ENCODE measurements at regions not wholly inside any gene's neighbourhood (a gene's known extent, or its start where the extent isn't known, plus 50 kb on each side); places are given as distances from the start of the nearest gene placed in this dataset.
A peak's percentile ranks its signal among the peaks of the same experiment; 100 is the strongest.
"Not testable (repeated sequence)": the region's sequence is repeated elsewhere in the genome, so short reads cannot be mapped to it uniquely, and the experiment has no call there.

DNA sequence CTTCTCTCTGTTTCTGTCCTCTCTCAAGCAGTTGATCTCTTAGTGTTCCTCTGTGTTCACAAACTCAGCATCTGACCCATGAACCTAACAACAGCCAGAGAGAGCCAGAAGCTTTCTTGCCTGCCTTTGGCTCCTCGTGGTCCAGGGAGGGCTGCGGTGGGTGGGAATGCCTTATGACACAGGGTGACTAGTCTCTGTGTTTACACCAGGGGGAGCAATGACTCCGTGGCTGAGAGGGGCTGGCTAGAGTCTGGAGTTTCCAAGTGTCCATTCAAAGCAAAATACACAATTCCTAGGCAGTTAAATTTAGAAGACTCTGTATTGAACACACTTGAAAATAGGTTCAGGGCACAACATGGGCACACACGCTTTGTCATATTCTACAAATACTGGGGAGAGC lies 370.0 kb upstream of the FRG2C start:
- ATAC-seq (ENCODE audit: poor library complexity) (peak; percentile 97), DNase-seq (peak; percentile 42)
- intact Hi-C loops (cut with DNase I): loop anchor here (10.0 kb wide), 1 partner anchor 291 kb away; no protein-coding TSS in a partner anchor

DNA sequence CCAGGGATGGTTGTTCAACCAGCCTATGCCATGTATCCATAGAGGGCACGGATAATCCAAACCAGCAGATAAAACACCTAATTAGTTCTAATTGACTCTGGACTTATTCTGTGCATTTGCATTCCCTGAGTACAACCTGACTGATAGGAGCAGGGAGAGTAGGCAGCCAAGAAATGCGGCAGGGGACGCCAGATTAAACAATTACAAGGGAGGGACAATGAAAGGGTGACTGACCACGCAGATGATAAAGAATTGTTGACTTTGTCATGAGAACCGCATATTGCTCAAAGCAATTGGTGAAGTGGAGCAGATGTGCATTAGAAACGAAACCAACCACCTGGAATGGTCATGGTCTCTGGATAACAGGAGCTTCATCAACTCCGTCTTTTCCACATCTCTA lies 369.1 kb upstream of the FRG2C start:
- DNase-seq: no peak
- ATAC-seq (ENCODE audit: poor library complexity): no peak
- intact Hi-C loops (cut with DNase I): loop anchor here (5.0 to 10.0 kb wide), 2 partner anchors 127 to 290 kb away; no protein-coding TSS in a partner anchor

DNA sequence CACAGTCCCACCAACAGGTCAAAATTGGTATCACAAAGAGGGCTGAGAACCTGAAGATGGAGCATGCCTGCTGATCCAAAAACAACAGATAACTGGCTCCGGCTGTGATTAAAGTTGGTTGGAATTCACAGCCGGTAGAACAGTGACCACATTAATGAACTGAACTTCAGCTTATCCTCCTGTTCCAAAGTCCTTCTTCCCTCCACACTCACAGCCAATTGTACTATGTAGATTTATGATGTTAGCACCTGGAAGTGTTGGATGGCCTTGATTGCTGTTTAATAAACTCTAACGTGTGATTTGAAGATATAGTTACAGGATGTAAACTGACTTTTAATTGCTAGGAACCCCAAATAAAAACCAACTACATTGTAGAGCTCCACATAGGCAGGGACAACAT lies 367.3 kb upstream of the FRG2C start:
- no peak for ATAC-seq (ENCODE audit: poor library complexity)
- DNase-seq: no peak
- intact Hi-C loops (cut with DNase I): loop anchor here (5.0 to 10.0 kb wide), 2 partner anchors 125 to 288 kb away; no protein-coding TSS in a partner anchor

DNA sequence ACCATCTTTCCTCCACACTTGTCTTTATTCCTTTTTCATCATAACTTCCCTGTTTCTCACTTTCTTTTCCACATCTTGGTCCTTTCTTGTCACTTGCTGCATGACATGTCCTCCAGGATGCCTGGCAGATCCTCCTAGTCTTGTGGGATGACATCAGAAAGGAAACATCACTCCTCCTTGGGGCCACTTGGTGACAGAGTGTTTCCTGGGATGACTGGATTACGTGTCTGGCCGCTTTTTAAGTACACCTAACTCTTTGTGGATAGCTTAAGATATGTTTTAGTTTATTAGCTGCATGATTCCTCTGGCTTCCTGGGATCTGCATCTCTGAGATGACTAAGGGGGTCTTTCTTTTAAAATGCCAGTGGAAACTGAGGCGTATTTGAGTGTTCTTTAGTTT lies 363.5 kb upstream of the FRG2C start:
- DNase-seq (no peak), ATAC-seq (ENCODE audit: poor library complexity) (no peak)
- intact Hi-C loops (cut with DNase I): no loop called here

DNA sequence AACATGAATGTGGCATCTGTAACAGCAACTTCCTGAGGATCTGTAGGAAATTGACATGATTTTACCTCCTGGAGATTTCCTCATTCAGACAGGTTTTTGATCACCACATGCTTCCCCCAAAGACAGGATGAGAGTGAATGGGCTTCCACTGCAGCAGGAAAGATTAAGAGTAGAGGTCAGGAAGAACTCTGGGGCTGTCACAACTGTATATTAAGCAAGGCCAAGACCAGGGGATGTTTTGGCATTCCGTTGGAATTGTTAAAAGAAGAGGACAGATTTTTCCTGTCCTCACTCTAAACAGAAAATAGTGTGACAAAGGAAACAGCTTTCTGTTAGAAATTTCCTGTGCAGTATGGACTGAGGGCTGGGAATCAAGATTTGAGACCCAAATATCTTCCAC lies 363.1 kb upstream of the FRG2C start:
- DNase-seq; intact Hi-C loops (cut with DNase I); ATAC-seq (ENCODE audit: poor library complexity): not testable (repeated sequence)

DNA sequence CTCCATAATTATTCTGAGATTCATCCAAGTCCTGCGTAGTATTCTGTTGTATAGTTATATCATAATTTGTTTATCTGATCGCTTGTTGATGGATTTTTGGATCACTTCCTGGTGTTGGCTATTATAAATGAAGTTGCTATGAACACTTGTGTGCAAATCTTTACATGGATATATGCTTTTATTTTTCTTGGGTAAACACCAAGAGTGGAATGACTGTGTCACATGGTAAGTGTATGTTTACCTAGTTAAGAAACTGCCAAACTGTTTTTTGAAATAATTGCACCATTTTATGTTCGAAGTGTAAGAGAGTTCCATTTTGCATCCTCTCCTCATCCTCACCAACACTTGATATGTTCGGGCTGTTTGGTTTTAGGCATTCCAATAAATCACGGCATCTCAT lies 360.4 kb upstream of the FRG2C start:
- intact Hi-C loops (cut with DNase I): no loop called here
- ATAC-seq (ENCODE audit: poor library complexity) (no peak), DNase-seq (no peak)

DNA sequence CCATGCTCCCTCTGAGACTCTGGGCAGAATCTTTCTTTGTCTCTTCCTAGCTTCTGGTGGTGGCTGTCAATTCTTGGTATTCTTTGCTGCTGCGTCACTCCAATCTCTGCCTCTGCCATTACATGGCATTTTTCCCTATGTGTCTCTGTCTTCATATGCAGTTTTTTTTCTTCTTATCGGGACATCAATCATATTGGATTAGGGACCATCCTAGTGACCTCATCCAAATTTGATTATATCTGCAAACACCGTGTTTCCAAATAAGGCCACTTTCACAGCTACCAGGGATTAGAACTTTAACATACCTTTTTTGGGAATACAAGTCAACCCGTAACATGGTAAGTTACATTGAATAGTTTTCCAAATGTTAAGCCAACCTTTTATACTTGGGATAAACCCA lies 358.2 kb upstream of the FRG2C start:
- no peak for ATAC-seq (ENCODE audit: poor library complexity)
- intact Hi-C loops (cut with DNase I): no loop called here
- DNase-seq: no peak

DNA sequence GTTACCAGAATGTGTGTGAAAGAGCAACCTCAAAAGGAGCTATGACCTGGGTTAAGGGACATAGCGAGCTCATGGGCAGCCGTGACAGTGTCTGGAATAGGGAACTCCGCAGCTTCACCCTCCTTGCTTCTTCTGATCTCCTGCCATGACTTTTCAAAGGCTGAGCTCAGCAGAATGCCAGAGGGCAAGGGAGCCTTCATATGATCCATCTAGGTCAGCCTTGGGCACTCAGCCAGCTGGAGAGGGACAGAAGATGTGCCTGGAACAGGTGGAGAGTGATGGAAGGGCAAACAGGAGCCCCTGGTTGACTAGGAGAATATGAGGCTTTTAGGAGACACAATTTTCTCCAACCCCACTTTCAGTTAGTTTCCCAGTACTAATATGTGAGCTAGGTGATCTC lies 352.8 kb upstream of the FRG2C start:
- not testable (repeated sequence) for ATAC-seq (ENCODE audit: poor library complexity); DNase-seq

DNA sequence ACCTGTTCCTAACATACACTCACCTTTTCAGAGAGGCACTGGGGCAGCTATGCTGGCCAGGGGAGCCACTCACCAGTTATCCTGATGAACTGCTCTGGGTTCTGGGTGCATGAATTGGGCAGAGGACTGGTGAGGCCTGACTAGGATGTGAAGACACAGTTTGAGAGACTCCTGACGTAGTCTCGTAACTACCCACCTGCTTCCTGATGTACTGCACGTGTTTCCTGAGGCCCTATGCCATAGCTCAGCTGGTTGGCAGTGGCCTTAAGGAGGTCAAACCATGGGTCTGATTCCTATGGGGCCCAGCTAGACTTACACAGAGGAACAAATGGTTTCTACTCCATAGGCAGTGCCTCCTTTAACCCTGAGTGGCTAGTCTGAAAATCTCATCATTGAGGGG lies 351.7 kb upstream of the FRG2C start:
- ATAC-seq (ENCODE audit: poor library complexity); intact Hi-C loops (cut with DNase I); DNase-seq: not testable (repeated sequence)

More for the DNA sequence above, 352.8 kb upstream of the FRG2C start:
- intact Hi-C loops (cut with DNase I): not testable (repeated sequence)

DNA sequence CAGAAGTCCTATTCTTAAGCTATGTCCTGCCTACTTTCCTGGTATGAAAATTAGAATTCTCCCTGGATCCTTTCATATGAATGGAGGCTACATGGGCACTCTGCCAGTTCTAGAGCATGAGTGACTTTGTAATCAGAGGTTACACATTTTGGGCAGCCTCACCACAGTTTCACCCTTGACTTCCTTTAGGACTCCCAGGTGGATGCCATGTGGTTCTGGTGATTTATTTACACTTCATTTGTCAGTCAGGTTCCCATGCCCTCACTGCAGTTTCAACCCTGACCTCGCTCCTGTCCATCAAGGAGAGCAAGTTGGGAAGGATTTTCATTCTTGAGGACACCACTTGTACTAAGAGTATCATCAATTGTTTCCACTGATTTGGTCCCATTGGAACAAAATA lies 344.4 kb upstream of the FRG2C start:
- DNase-seq; ATAC-seq (ENCODE audit: poor library complexity); intact Hi-C loops (cut with DNase I): not testable (repeated sequence)

DNA sequence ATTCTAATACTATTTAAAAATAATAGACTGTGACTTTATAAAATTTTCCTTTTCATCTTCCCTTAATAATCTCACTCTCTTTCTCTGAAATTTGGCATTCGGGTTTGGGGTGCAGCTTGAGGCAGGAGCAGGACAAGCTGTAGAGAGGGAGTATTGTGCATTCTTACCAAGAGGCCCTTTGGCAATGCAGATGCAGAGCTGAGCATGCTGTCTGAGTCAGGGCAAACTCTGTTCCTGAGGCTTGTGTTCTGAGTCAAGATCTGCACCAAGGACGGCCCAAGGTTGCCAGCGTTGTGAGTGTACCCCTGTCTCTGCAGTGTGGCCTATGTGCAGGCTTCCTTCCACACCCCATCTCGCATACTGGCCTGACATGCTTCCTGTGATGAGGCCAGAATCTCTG lies 343.8 kb upstream of the FRG2C start:
- no peak for DNase-seq
- no peak for ATAC-seq (ENCODE audit: poor library complexity)
- intact Hi-C loops (cut with DNase I): no loop called here

DNA sequence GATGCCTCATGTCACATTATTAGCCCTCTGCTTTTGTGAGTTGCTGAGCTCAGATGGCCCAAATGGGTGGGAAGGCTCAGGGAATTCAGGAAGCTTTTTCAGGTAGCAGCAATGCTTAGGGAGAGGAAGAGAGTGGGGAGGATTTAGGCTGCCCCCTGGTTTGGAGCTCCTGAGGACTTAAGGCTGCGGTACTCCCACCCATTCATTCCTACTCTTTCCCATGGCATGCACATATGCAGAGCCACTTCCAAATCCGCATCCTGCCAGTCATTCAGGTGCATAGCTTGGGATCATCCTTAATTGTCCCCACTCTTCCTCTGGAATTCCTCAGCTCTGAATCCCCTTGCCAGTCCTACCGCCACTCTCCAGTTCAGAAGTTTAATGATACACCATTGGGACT lies 343.1 kb upstream of the FRG2C start:
- intact Hi-C loops (cut with DNase I): no loop called here
- DNase-seq (no peak), ATAC-seq (ENCODE audit: poor library complexity) (no peak)

DNA sequence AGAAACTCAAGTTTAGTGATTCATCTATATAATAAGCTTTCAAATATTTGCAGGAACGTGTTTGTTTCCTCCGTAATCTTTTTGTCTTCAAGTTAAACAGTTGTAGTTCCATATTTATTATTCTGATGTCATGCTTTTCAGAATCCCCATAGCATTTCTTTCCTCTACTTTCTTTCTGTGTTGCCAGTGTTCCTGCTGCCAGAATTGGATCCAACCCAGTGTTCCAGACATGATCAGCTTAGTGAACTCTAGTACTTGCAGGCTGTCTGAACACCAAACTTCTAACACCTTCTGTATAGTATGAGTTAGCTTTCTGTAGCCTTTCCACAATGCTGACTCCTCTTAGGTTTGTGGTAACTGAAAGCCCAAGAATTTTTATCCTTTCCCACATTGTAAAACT lies 340.2 kb upstream of the FRG2C start:
- DNase-seq; intact Hi-C loops (cut with DNase I); ATAC-seq (ENCODE audit: poor library complexity): not testable (repeated sequence)

DNA sequence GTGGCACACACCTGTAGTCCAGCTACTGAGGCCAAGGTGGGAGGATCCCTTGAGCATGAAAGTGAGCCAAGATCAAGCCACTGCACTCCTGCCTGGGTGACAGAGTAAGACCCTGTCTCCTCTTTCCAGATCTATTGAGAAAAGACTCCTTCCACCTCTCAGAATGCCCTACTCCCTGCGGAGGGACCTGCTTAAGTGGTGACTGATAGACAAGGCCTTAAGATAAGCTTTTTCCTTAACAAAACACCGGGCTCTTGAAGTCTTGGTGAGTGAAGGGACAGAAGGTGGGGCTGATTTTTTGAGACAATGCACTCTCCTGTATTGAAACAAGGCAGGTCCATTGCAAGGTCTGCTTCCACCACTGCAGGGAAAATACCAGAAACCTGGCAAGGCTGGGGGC lies 338.4 kb upstream of the FRG2C start:
- ATAC-seq (ENCODE audit: poor library complexity): no peak
- intact Hi-C loops (cut with DNase I): no loop called here
- no peak for DNase-seq

DNA sequence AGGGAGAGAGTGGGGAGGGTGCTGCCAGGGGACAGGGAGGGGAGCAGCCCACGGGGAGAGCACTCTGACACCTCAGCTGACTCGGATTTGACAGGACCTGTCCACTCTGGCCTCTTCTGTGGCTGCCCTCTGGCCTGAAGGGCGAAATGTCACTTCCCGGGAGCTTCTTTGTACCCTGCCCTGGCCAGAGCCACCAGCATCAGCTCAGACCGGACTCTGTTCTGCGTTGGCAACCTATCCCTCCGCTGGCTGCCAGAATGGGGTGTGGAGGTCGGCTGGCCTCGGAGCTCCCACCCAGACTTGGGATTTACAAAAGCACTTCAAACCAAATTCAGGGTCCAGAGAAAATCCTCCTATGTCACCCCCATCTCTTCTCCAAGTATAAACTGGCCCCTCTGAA lies 336.7 kb upstream of the FRG2C start:
- DNase-seq (no peak), ATAC-seq (ENCODE audit: poor library complexity) (no peak)
- intact Hi-C loops (cut with DNase I): no loop called here

DNA sequence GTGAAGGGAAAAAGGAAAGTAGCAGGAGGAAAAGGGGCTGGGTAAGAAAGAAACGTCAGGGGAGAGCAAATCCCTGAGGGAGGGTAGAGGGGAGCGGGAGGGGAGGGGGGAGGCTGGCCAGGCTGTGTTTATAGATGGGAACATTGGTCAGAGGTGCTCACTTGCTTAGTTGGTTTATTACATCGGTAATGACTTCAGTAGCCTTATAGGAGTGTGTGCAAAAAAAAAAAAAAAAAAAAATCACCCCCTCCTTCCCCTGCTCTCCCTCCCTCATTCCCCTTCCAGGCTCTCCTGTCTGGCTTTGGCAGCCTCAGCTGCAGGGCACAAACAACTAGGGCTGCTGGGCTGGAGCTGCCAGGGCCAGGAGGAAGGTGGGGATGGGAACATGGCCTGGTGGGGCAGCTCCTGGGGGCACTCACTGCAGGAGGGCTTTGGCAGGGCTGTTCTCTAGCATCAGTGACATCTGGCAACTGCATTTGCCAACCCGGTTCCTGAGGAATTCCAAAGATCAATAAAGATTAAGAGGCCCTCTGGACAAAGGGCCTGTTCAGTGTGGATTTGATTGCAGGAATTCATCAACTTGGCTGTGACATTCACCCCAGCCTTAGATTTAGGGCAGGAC lies 334.5 kb upstream of the FRG2C start:
- ATAC-seq (ENCODE audit: poor library complexity) (no peak), DNase-seq (no peak)
- intact Hi-C loops (cut with DNase I): no loop called here

DNA sequence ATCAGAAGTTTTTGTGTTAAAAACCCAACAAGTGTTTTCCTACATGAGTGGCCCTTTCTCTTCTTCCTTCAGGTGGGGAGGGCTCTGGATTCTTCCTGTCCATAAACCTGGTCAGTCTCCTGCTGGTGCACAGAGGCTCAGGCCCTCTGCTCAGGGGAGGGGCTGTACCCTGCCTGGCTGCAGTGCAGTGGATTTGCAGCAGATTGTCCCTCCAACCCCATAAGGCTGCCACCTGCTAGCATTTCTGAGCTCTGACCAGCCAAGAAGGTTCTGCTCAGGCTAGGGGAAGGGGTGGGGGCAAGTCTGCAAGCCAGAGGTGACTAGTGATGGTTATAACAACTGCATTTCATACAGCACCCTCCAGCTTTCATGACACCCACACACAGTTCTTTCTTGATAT lies 333.7 kb upstream of the FRG2C start:
- ATAC-seq (ENCODE audit: poor library complexity); DNase-seq; intact Hi-C loops (cut with DNase I): not testable (repeated sequence)

DNA sequence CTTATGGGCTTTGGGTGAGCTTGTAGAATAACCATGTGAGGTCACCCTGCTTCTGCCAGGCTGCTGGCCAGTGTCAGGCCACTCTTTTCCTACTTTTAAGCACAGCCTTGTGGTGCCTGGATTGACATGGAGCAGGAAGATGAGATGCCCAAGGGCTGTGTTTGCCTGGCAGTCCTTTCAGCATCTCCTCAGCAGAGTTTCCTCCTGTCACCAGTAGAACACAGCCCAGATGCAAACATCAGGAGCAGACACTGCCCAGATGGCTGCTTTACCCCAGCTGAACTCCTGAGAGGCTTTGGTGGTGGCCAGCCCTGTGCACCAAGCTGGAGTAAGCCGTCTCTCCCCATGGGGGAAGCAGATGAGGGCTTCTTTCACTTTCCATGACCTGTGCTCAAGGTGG lies 332.0 kb upstream of the FRG2C start:
- ATAC-seq (ENCODE audit: poor library complexity); intact Hi-C loops (cut with DNase I); DNase-seq: not testable (repeated sequence)

DNA sequence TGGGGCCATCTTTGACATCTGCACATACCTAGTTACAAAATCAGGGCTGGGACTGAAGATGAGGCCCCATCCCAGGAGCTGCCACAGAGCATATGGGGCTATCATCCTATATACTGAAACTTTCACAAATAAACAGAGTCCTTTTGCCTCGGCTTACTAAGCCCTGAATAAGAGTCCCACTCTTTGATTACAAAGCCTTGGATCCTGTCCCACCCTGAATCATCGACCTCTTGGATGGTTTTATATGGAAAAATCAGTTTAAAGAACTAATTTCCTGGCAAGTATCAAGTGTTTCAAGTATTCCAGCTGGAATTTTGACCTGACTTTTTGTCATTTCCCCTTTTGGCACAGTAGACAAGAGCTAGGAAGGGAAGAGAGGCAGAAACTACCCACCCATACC lies 331.3 kb upstream of the FRG2C start:
- DNase-seq (no peak), ATAC-seq (ENCODE audit: poor library complexity) (no peak)
- intact Hi-C loops (cut with DNase I): no loop called here

DNA sequence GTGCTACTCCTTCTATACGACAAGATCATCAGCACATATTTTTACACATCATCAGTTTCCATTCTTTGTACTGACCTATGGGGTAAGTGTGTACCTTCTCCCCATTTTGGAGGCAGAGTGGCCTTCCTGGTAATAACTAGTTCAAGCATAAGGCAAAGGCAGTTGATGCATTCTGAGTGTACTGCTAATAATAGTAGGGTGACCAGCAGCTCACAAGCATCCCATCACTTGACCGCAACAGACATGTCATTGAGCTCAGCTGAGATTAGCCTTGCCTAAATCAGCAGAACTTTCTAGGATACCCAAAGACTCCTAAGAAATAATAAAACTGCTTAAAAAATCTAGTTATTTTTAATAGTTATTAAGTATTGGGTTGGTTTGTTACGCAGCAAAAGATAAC lies 329.8 kb upstream of the FRG2C start:
- ATAC-seq (ENCODE audit: poor library complexity) (no peak), DNase-seq (no peak)
- intact Hi-C loops (cut with DNase I): no loop called here

Data from Right ventricle myocardium superior (tissue), 1 donor.